Skin of body (tissue), 1 donor: ENCODE measurements at regions not wholly inside any gene's neighbourhood (a gene's known extent, or its start where the extent isn't known, plus 50 kb on each side); places are given as distances from the start of the nearest gene placed in this dataset.

Source experiments
- DNase-seq: peaks from one replicate; lab custom pipeline; 2025; lab: John Stamatoyannopoulos, UW

- no peak for DNase-seq
Measured at GRCh38 chr4:63814171-63814964, 594.9 kb downstream of the TECRL start.

GRCh38 chr4:63799166-63799565 lies 610.1 kb downstream of the TECRL start:
- DNase-seq = no peak

- DNase-seq = no peak
Measured at GRCh38 chr4:63795301-63795700, 613.9 kb downstream of the TECRL start.

- DNase-seq = no peak
Measured at GRCh38 chr4:63790377-63790776, 618.9 kb downstream of the TECRL start.

- DNase-seq = no peak
Measured at GRCh38 chr4:63788271-63788670, 621.0 kb downstream of the TECRL start.

- DNase-seq = no peak
Measured at GRCh38 chr4:63787326-63787725, 621.9 kb downstream of the TECRL start.

GRCh38 chr4:63786171-63786570 lies 623.1 kb downstream of the TECRL start:
- DNase-seq = no peak

- DNase-seq = no peak
Measured at GRCh38 chr4:63784822-63785221, 624.4 kb downstream of the TECRL start.

GRCh38 chr4:63777601-63778000 lies 631.6 kb downstream of the TECRL start:
- DNase-seq = no peak

GRCh38 chr4:63764400-63764799 lies 644.9 kb downstream of the TECRL start:
- DNase-seq = no peak

GRCh38 chr4:63757929-63758328 lies 651.3 kb downstream of the TECRL start:
- DNase-seq = no peak

GRCh38 chr4:63742882-63743281 lies 666.4 kb downstream of the TECRL start:
- no peak for DNase-seq

GRCh38 chr4:63729519-63729918 lies 679.7 kb downstream of the TECRL start:
- no peak for DNase-seq

GRCh38 chr4:63728480-63729177 lies 680.6 kb downstream of the TECRL start:
- DNase-seq = no peak

- DNase-seq = peak; percentile 6
Measured at GRCh38 chr4:63717384-63717783, 691.9 kb downstream of the TECRL start.

GRCh38 chr4:63708661-63709060 lies 700.6 kb downstream of the TECRL start:
- no peak for DNase-seq

- DNase-seq = no peak
Measured at GRCh38 chr4:63700569-63700968, 708.7 kb downstream of the TECRL start.

- no peak for DNase-seq
Measured at GRCh38 chr4:63693321-63693720, 715.9 kb downstream of the TECRL start.

GRCh38 chr4:63678358-63678931 lies 730.8 kb downstream of the TECRL start:
- DNase-seq = no peak

- DNase-seq = no peak
Measured at GRCh38 chr4:63670735-63671134, 738.5 kb downstream of the TECRL start.

- DNase-seq = no peak
Measured at GRCh38 chr4:63663870-63664269, 745.4 kb downstream of the TECRL start.

GRCh38 chr4:63644396-63644795 lies 764.9 kb downstream of the TECRL start:
- no peak for DNase-seq

GRCh38 chr4:63637270-63637669 lies 772.0 kb downstream of the TECRL start:
- no peak for DNase-seq
